HG03439 (cell line): ENCODE measurements at regions not wholly inside any gene's neighbourhood (a gene's known extent, or its start where the extent isn't known, plus 50 kb on each side); places are given as distances from the start of the nearest gene placed in this dataset.

Source experiments
- ATAC-seq: cut with Tn5 transposase; IDR thresholded peaks from one replicate; pipeline ENCODE4 v1.9.1; 2021; ENCODE audit warnings: mild to moderate bottlenecking, moderate library complexity; ENCODE audit not compliant: unreplicated experiment

GRCh38 chr5:58403822-58404433 lies 56.0 kb downstream of the PLK2 start:
- no peak for ATAC-seq

- ATAC-seq, result no peak
Measured at GRCh38 chr5:58401701-58402100, 58.2 kb downstream of the PLK2 start.

GRCh38 chr5:58400737-58401136 lies 59.1 kb downstream of the PLK2 start:
- no peak for ATAC-seq

GRCh38 chr5:58399951-58400350 lies 59.9 kb downstream of the PLK2 start:
- ATAC-seq, result no peak

GRCh38 chr5:58394339-58394738 lies 65.5 kb downstream of the PLK2 start:
- no peak for ATAC-seq

GRCh38 chr5:58393716-58394115 lies 66.2 kb downstream of the PLK2 start:
- no peak for ATAC-seq

- no peak for ATAC-seq
Measured at GRCh38 chr5:58392496-58392895, 67.4 kb downstream of the PLK2 start.

GRCh38 chr5:58383448-58383847 lies 76.4 kb downstream of the PLK2 start:
- ATAC-seq, result no peak

- ATAC-seq, result no peak
Measured at GRCh38 chr5:58382131-58382534, 77.8 kb downstream of the PLK2 start.

- no peak for ATAC-seq
Measured at GRCh38 chr5:58381566-58381965, 78.3 kb downstream of the PLK2 start.

- no peak for ATAC-seq
Measured at GRCh38 chr5:58380655-58381054, 79.2 kb downstream of the PLK2 start.

GRCh38 chr5:58378613-58379390 lies 81.1 kb downstream of the PLK2 start:
- no peak for ATAC-seq

- ATAC-seq, result no peak
Measured at GRCh38 chr5:58370606-58371005, 89.3 kb downstream of the PLK2 start.

- no peak for ATAC-seq
Measured at GRCh38 chr5:58369513-58370190, 90.2 kb downstream of the PLK2 start.

- no peak for ATAC-seq
Measured at GRCh38 chr5:58366461-58366860, 93.4 kb downstream of the PLK2 start.

- no peak for ATAC-seq
Measured at GRCh38 chr5:58365791-58366190, 94.1 kb downstream of the PLK2 start.

- no peak for ATAC-seq
Measured at GRCh38 chr5:58363461-58364249, 96.2 kb downstream of the PLK2 start.

GRCh38 chr5:58362135-58362534 lies 97.8 kb downstream of the PLK2 start:
- ATAC-seq, result no peak

GRCh38 chr5:58360794-58361193 lies 99.1 kb downstream of the PLK2 start:
- ATAC-seq, result no peak

- ATAC-seq, result no peak
Measured at GRCh38 chr5:58359981-58360380, 99.9 kb downstream of the PLK2 start.

GRCh38 chr5:58358501-58359178 lies 101.2 kb downstream of the PLK2 start:
- no peak for ATAC-seq
